Lower leg skin (tissue), 4 donors: ENCODE measurements at regions not wholly inside any gene's neighbourhood (a gene's known extent, or its start where the extent isn't known, plus 50 kb on each side); places are given as distances from the start of the nearest gene placed in this dataset.

Experiments used
- DNase-seq, 2 donors: peaks; one replicate each; pipeline ENCODE4 v3.0.0-alpha.2; 2019; ENCODE audit warnings: low spot score in 2 of 2
- H3K4me3 ChIP-seq: fragments of 200-600 bp; sonication (generic); 2 replicates; pipeline ENCODE4 v1.5.1; 2017; ENCODE audit warnings: mild to moderate bottlenecking, low read depth; ENCODE audit not compliant: poor library complexity, severe bottlenecking
- POLR2A ChIP-seq, 2 donors: fragments of 450-650 bp; IDR thresholded peaks; one replicate each; pipeline ENCODE4 v1.6.1; 2016 to 2017; ENCODE audit warnings: antibody characterized with exemption in 2 of 2, mild to moderate bottlenecking in 1 of 2, moderate library complexity in 1 of 2
- WGBS, 2 donors: methylation state at CpG; one replicate each; pipeline ENCODE4 v1.1.5; 2018; 5-methylcytosine and 5-hydroxymethylcytosine counted together
- intact Hi-C: fragments of 100-400 bp; cut with DNase I; formaldehyde crosslinking; loops from one replicate; pipeline ENCODE4 v1.15.0; 2023; ENCODE audit warnings: low total_unique reads
- TF ChIP-seq, protein P1 (sequence below), 3 donors: fragments of 450-650 bp; IDR thresholded peaks; one replicate each; pipeline ENCODE4 v1.5.1; 2016; ENCODE audit warnings: antibody characterized with exemption in 3 of 3, mild to moderate bottlenecking in 3 of 3, moderate library complexity in 2 of 3

DNA sequence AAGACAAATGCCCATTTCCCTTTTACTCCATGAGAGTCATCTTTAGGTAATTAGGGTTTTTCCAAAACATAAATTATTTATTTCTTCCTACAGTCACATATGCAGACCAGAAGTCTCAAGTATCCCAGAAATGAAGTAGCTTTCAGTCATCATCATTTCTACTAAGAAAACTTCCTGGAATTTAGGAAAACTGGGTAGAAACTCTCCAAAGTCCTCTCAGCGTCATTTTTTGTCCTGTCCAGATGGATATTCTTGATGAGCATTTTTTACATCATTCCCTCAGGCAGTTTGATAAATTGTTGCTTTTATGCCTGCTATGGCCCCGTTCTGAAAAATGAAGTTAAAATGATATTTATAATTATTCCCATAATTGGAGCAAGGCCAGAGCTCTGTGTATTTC is 93.9 kb upstream of the DCN start:
- H3K4me3 ChIP-seq = no peak overlapping the region
- WGBS, 2 donors = 33 to 39% methylated on average over 2 of the region's 2 CpGs
- intact Hi-C loops = no loop called here
- TF ChIP-seq, protein P1, sequence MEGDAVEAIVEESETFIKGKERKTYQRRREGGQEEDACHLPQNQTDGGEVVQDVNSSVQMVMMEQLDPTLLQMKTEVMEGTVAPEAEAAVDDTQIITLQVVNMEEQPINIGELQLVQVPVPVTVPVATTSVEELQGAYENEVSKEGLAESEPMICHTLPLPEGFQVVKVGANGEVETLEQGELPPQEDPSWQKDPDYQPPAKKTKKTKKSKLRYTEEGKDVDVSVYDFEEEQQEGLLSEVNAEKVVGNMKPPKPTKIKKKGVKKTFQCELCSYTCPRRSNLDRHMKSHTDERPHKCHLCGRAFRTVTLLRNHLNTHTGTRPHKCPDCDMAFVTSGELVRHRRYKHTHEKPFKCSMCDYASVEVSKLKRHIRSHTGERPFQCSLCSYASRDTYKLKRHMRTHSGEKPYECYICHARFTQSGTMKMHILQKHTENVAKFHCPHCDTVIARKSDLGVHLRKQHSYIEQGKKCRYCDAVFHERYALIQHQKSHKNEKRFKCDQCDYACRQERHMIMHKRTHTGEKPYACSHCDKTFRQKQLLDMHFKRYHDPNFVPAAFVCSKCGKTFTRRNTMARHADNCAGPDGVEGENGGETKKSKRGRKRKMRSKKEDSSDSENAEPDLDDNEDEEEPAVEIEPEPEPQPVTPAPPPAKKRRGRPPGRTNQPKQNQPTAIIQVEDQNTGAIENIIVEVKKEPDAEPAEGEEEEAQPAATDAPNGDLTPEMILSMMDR (IDR thresholded peaks at IDR 0.05) = no peak
- TF ChIP-seq POLR2A (IDR thresholded peaks at IDR 0.05) = no peak
- no peak for DNase-seq

DNA sequence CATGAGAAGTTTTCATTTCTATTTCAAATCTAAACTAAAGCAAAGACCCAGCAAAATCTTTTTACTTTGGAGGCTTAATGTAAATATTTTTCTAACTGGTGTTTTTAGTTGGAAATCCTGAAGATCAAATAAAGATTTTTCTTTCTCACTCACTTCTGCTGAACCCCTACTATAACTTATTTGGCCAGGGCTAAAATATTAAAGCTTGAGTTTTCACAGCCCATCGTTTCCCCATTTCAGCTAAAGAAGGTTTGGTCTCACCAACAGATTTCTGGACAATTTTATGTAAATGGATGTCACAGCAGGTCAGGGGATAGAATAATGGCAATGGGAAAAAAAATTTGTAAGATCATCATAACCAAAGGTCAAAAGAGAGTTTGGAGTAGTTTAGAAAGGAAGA is 92.7 kb upstream of the DCN start:
- intact Hi-C loops = no loop called here
- TF ChIP-seq, protein P1 (IDR thresholded peaks at IDR 0.05) = no peak
- no peak for TF ChIP-seq POLR2A (IDR thresholded peaks at IDR 0.05)
- whole genome bisulfite sequencing, 2 donors = 23 to 41% methylated on average over 1 of the region's 1 CpG
- no peak for DNase-seq
- no peak overlapping the region for H3K4me3 ChIP-seq

DNA sequence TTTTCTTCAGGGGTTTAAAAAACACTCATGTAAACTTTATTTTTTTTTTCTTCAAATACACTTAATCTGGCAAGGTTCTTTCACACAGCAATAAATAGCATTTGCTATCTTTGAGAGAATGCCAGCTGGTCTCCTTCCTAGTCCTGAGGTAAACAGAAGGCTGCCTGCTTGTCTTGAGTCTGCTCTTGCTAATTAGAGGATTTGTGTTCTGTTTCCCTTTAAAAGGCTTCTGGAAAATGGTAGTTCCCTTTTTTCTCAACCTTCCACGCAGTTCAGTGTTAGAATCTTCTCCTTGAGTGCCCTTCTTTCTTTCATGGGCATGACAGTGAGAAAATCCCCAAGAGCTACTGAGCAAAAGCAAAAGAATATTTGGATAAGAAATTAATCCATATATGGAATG is 92.3 kb upstream of the DCN start:
- no peak for DNase-seq
- intact Hi-C loops = no loop called here
- TF ChIP-seq POLR2A (IDR thresholded peaks at IDR 0.05) = no peak
- TF ChIP-seq, protein P1 (IDR thresholded peaks at IDR 0.05) = no peak
- H3K4me3 ChIP-seq = no peak overlapping the region
- 0 to 2% methylated on average over 1 of the region's 1 CpG for WGBS, 2 donors

DNA sequence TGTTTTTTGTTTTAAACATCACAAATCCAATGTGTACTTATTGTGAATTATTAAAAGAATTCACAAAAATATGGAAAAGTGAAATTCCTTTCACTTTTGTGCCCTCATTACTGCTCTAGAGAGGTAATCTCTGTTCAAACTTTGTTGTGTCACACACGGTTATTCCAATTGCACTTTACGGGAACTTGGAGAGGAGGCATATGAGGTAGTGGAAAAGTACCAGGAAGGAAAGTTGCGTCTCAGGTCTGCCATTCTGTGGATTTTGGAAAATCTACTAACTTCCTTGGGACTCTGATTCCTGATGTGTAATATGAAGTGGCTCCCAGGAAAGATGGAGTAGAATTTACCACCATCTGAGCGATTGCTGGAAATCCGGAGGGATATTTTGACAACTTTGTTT is 90.9 kb upstream of the DCN start:
- TF ChIP-seq, protein P1 (IDR thresholded peaks at IDR 0.05) = no peak
- no peak for TF ChIP-seq POLR2A (IDR thresholded peaks at IDR 0.05)
- no peak for DNase-seq
- intact Hi-C loops = no loop called here
- no peak overlapping the region for H3K4me3 ChIP-seq
- WGBS, 2 donors = 51 to 60% methylated on average over 5 of the region's 5 CpGs

DNA sequence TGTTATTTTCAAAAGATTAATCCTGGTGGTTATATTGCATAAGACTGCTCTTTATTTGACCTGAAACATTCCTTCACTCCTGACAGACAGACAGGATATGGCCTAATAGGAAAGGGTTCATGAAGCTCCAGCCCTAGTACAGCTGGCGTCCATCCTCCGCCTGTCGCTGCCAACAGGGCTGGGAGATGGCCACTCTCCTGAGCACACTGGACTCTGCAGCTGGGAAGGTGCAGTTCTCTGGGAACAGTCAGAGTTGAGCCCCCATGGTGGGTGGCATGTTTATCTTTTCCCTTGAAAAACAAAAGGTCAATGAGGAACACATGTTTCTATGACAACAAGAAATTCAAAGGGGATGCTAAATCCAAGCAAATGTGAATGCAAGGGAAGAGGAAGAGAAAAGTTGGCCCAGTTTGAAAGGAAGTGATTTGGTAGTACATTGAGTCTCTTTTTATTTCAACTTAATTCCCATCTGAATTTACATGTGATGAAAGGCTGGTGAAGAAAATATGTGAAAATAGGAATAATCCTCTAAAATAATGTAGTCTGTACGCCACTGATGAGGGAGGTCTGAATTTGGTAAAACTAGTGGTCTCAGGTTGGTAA is 89.9 kb upstream of the DCN start:
- 69 to 84% methylated on average over 4 of the region's 4 CpGs for WGBS, 2 donors
- intact Hi-C loops = no loop called here
- peak; percentile 72 to 86 for DNase-seq
- TF ChIP-seq, protein P1 (IDR thresholded peaks at IDR 0.05) = no peak
- no peak for TF ChIP-seq POLR2A (IDR thresholded peaks at IDR 0.05)
- no peak overlapping the region for H3K4me3 ChIP-seq

DNA sequence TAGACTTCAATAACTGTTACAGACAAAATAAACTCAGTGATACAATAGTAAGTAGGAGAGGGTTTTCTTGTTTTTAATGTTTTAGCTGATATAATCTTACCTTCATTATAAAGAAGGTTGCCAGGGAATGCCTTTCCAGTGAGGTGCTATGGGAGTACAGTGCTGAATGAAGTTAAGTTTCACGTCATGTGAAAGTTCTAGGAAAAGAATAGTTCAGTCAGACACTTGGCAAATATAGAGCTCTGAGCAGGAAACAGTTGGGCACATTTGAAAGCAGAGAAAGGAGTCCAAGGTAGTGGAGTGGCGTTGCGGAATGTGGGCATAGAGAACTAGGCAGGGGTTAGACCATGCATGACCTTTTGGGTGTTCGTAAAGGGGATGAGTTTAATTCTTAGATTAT is 88.6 kb upstream of the DCN start:
- H3K4me3 ChIP-seq = no peak overlapping the region
- TF ChIP-seq, protein P1 (IDR thresholded peaks at IDR 0.05) = no peak
- TF ChIP-seq POLR2A (IDR thresholded peaks at IDR 0.05) = no peak
- intact Hi-C loops = no loop called here
- no peak for DNase-seq
- whole genome bisulfite sequencing, 2 donors = 39 to 67% methylated on average over 4 of the region's 4 CpGs
